K562 (cell line): ENCODE measurements at regions not wholly inside any gene's neighbourhood (a gene's known extent, or its start where the extent isn't known, plus 50 kb on each side); places are given as distances from the start of the nearest gene placed in this dataset.

Source experiments
- ATAC-seq: fragments of 200-7000 bp; cut with Tn5 transposase; 3 replicates; pipeline ENCODE4 v1.9.1; 2020; ENCODE audit warnings: moderate library complexity
- BruUV-seq: library from RNA; stranded (reverse); fragments of 400-500 nt; replicated peaks from 2 replicates; lab custom pipeline; 2021; lab: Mats Ljungman, UMichigan
- CTCF ChIA-PET: fragments of 300-600 bp; formaldehyde crosslinking; extraction: SDS; loops from one replicate; lab custom pipeline; 2021; ENCODE audit warnings: low intra/inter-chr PET ratio; lab: Yijun Ruan, JAX
- POLR2A ChIA-PET: fragments of 300-600, 350-650 bp; sonication (Branson Sonifier 250); formaldehyde crosslinking; extraction: SDS; loops from one replicate; lab custom pipeline; 2021; ENCODE audit warnings: antibody characterized with exemption, inconsistent platforms; lab: Yijun Ruan, JAX
- DNase-seq, 4 experiments: peaks; one replicate each; pipeline versions ENCODE4 v3.0.0 to v3.0.0-alpha.2; 2011 to 2018; ENCODE audit warnings: low spot score in 3 of 4, mixed read lengths in 3 of 4; ENCODE audit errors: extremely low read depth in 1 of 4
- FAIRE-seq: peaks from 2 replicates; lab custom pipeline; 2011; peaks lifted over from hg19 to GRCh38; lab: Jason Lieb, UNC
- H2AFZ ChIP-seq: 2 replicates; pipeline ENCODE4 v1.6.0; 2011; ENCODE audit warnings: low read depth, low read length, control low read depth, inconsistent platforms
- H3K27ac ChIP-seq: fragments of 200-600 bp; 3 replicates; pipeline ENCODE4 v1.8.0; 2011; ENCODE audit warnings: low read depth, mild to moderate bottlenecking, control low read depth, inconsistent platforms, low read length, moderate library complexity, mixed read lengths; ENCODE audit errors: extremely low read depth
- H3K27me3 ChIP-seq, 2 experiments: fragments of 300-600 bp in 1 of 2; 2 replicates in 1 of 2; 3 replicates in 1 of 2; pipeline versions ENCODE4 v1.6.0 to v1.8.0; 2011; ENCODE audit warnings: inconsistent platforms in 2 of 2, low read length in 2 of 2, mild to moderate bottlenecking in 1 of 2, mixed read lengths in 1 of 2, moderate library complexity in 1 of 2; ENCODE audit not compliant: control insufficient read depth in 2 of 2, insufficient read depth in 2 of 2
- H3K36me3 ChIP-seq: fragments of 300-600 bp; 3 replicates; pipeline ENCODE4 v1.8.0; 2011; ENCODE audit warnings: mild to moderate bottlenecking, low read length, inconsistent platforms; ENCODE audit not compliant: control insufficient read depth, insufficient read depth
- H3K4me1 ChIP-seq, 2 experiments: fragments of 200-600 bp in 1 of 2; replicated peaks in 1 of 2; 2 replicates in 1 of 2; 3 replicates in 1 of 2; pipeline versions ENCODE4 v1.5.1 to v1.8.0; 2011; ENCODE audit warnings: inconsistent platforms in 2 of 2, low read length in 2 of 2, mild to moderate bottlenecking in 1 of 2, mixed read lengths in 1 of 2, moderate library complexity in 1 of 2; ENCODE audit not compliant: control insufficient read depth in 2 of 2, insufficient read depth in 2 of 2
- H3K4me2 ChIP-seq: 2 replicates; pipeline ENCODE4 v1.6.1; 2011; ENCODE audit warnings: low read length, control low read depth, inconsistent platforms, mixed read lengths; ENCODE audit not compliant: insufficient read depth
- H3K4me3 ChIP-seq: fragments of 200-600 bp; sonication (generic), shearing (Covaris generic); 2 replicates; pipeline ENCODE4 v1.5.1; 2016; ENCODE audit warnings: control low read depth, inconsistent platforms
- H3K79me2 ChIP-seq: fragments of 200-600 bp; 3 replicates; pipeline ENCODE4 v1.8.0; 2011; ENCODE audit warnings: low read length, inconsistent platforms; ENCODE audit not compliant: control insufficient read depth, insufficient read depth
- H3K9ac ChIP-seq, 2 experiments: 2 replicates each; pipeline versions ENCODE4 v1.6.0 to v1.6.1; 2011; ENCODE audit warnings: low read depth in 2 of 2, low read length in 2 of 2, control low read depth in 1 of 2, inconsistent platforms in 1 of 2, mild to moderate bottlenecking in 1 of 2, mixed read lengths in 1 of 2; ENCODE audit not compliant: insufficient read depth in 1 of 2
- H3K9me1 ChIP-seq: one replicate; pipeline ENCODE4 v1.6.0; 2011; ENCODE audit warnings: inconsistent platforms, mild to moderate bottlenecking, low read length, moderate library complexity; ENCODE audit not compliant: control insufficient read depth, insufficient read depth
- H3K9me3 ChIP-seq: replicated peaks from 2 replicates; pipeline ENCODE4 v1.5.1; 2011; ENCODE audit warnings: low read depth, low read length, inconsistent platforms; ENCODE audit not compliant: control insufficient read depth, insufficient read depth
- H4K20me1 ChIP-seq: replicated peaks from 2 replicates; pipeline ENCODE4 v1.6.1; 2011; ENCODE audit warnings: low read length, inconsistent platforms, mixed read lengths; ENCODE audit not compliant: control insufficient read depth, insufficient read depth
- FOXM1 ChIP-seq, 2 experiments: fragments of 450-650 bp in 1 of 2; sonication (generic) in 1 of 2; formaldehyde crosslinking in 1 of 2; IDR thresholded peaks; 2 replicates each; pipeline versions ENCODE4 v1.6.1 to v1.9.0; 2017 to 2022; ENCODE audit warnings: low read depth in 2 of 2, mild to moderate bottlenecking in 2 of 2, missing genetic modification reagents in 1 of 2, moderate library complexity in 1 of 2
- GABPA ChIP-seq: fragments of 200-800 bp; sonication (Bioruptor generic); conservative IDR thresholded peaks from 2 replicates; pipeline ENCODE4 v1.6.1; 2016; ENCODE audit warnings: low read depth, missing genetic modification characterization, missing compliant biosample characterization
- GTF2A2 ChIP-seq: IDR thresholded peaks from 2 replicates; pipeline ENCODE4 v1.6.1; 2016; ENCODE audit warnings: mild to moderate bottlenecking, missing genetic modification characterization, missing compliant biosample characterization
- KAT7 ChIP-seq: sonication (generic); formaldehyde crosslinking; IDR thresholded peaks from 2 replicates; pipeline ENCODE4 v1.8.0; 2022; ENCODE audit warnings: missing genetic modification reagents, mild to moderate bottlenecking, borderline replicate concordance
- MECOM ChIP-seq: fragments of 250-450 bp; sonication (Bioruptor Pico); IDR thresholded peaks from 2 replicates; pipeline ENCODE4 v1.8.0; 2022; ENCODE audit warnings: inconsistent platforms
- TRIM28 ChIP-seq: fragments of 450-650 bp; IDR thresholded peaks from 2 replicates; pipeline ENCODE4 v1.6.1; 2017
- WGBS: fragments of 100-300 bp; shearing (Covaris generic); methylation state at CpG from one replicate; pipeline ENCODE4 v1.1.6; 2016; ENCODE audit warnings: low coverage, mixed read lengths; ENCODE audit not compliant: insufficient coverage; ENCODE audit errors: missing lambda C conversion rate; 5-methylcytosine and 5-hydroxymethylcytosine counted together
- in situ Hi-C: fragments of 300-500 bp; cut with MboI; formaldehyde crosslinking; loops from 4 replicates; pipeline ENCODE4 v1.15.0; 2018; ENCODE audit warnings: inconsistent platforms, mixed read lengths
- intact Hi-C: fragments of 100-400 bp; cut with micrococcal nuclease; formaldehyde crosslinking; loops from 2 replicates; pipeline ENCODE4 v1.14.2; 2022
- TF ChIP-seq, protein P1 (sequence below): fragments of 250-450 bp; sonication (Bioruptor Pico); IDR thresholded peaks from 2 replicates; pipeline ENCODE4 v1.5.1; 2021; ENCODE audit warnings: mild to moderate bottlenecking
- TF ChIP-seq, protein P2 (sequence below): fragments of 450-650 bp; formaldehyde crosslinking; IDR thresholded peaks from 2 replicates; pipeline ENCODE4 v1.4.0; 2022; ENCODE audit warnings: missing genetic modification characterization

DNA sequence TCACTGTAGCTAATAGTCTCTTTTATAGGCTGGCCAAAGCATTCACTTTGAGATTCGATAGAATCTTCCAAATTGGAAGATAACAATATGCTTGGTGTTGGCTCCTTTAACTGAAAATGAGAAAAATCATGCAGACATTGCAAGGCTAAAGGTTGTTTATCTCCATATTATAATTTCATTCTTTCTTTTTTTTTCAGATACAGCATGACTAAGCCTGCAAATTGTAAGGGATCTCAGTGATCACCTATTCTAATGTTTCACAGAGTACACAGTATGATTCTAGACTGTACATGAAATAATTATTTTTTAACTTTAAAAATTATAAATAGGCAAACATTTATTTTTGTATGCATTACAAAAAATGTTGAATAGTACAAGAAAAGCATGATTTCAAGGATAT is 451.7 kb upstream of the DDI1 start (continued):
- TF ChIP-seq, protein P1, sequence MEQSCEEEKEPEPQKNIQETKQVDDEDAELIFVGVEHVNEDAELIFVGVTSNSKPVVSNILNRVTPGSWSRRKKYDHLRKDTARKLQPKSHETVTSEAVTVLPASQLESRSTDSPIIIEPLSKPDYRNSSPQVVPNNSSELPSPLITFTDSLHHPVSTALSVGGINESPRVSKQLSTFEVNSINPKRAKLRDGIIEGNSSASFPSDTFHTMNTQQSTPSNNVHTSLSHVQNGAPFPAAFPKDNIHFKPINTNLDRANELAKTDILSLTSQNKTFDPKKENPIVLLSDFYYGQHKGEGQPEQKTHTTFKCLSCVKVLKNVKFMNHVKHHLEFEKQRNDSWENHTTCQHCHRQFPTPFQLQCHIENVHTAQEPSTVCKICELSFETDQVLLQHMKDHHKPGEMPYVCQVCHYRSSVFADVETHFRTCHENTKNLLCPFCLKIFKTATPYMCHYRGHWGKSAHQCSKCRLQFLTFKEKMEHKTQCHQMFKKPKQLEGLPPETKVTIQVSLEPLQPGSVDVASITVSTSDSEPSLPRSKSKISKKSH (CRISPR knock-in tag) = no peak
- TF ChIP-seq, protein P2, sequence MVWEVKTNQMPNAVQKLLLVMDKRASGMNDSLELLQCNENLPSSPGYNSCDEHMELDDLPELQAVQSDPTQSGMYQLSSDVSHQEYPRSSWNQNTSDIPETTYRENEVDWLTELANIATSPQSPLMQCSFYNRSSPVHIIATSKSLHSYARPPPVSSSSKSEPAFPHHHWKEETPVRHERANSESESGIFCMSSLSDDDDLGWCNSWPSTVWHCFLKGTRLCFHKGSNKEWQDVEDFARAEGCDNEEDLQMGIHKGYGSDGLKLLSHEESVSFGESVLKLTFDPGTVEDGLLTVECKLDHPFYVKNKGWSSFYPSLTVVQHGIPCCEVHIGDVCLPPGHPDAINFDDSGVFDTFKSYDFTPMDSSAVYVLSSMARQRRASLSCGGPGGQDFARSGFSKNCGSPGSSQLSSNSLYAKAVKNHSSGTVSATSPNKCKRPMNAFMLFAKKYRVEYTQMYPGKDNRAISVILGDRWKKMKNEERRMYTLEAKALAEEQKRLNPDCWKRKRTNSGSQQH (CRISPR knock-in tag) = no peak
- TF ChIP-seq KAT7 (CRISPR knock-in tag) (no peak), GABPA (tag) (no peak), GTF2A2 (tag) (no peak), FOXM1 (IDR thresholded peaks at IDR 0.05; ENCODE audit: low read depth) (no peak), FOXM1 (CRISPR knock-in tag; IDR thresholded peaks at IDR 0.05; ENCODE audit: low read depth) (no peak)

DNA sequence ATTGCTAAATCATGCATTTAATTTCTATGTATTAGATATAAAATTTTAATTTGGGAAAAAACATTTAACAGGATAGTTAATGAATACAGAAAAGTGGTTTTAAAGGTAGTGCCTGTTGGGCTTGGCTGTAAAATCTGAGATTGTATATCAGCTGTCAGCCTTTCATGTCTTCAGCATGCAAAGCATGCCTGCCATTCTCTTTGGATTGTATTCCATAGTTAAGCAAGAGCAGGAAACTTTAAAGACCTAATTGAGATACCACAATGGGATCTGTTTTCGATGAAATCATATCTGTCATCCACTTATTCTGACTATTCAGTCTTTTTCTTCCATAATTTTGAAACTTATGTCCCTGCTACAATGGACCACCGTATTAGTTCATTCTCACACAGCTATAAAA is 451.0 kb upstream of the DDI1 start:
- in situ Hi-C loops = no loop called here
- no peak overlapping the region for H3K4me2 ChIP-seq
- no peak for DNase-seq
- no peak for ATAC-seq
- H3K27ac ChIP-seq = no peak overlapping the region
- H3K4me1 ChIP-seq = no peaks in the 10 kb centered on the region
- no peaks in the 10 kb centered on the region for H3K79me2 ChIP-seq
- no peaks in the 10 kb centered on the region for H3K9me1 ChIP-seq
- H4K20me1 ChIP-seq = no peaks in the 10 kb centered on the region
- WGBS = 4% methylated on average over 2 of the region's 2 CpGs
- ChIA-PET POLR2A (no interaction called here), CTCF (no interaction called here)
- FAIRE-seq = no peak
- no peaks in the 10 kb centered on the region for H3K27me3 ChIP-seq
- no peak overlapping the region for H3K9ac ChIP-seq
- no peak overlapping the region for H3K4me3 ChIP-seq
- TF ChIP-seq MECOM (CRISPR knock-in tag) (no peak), TRIM28 (no peak)
- H3K36me3 ChIP-seq = no peaks in the 10 kb centered on the region
- no peak overlapping the region for H2AFZ ChIP-seq
- H3K9me3 ChIP-seq = no peaks in the 10 kb centered on the region; the same call in 1 of the 2 replicates
- BruUV-seq = no TSS peak
- intact Hi-C loops = no loop called here
